ENCODE measurements at regions not wholly inside any gene's neighbourhood (a gene's known extent, or its start where the extent isn't known, plus 50 kb on each side); places are given as distances from the start of the nearest gene placed in this dataset.

DNA sequence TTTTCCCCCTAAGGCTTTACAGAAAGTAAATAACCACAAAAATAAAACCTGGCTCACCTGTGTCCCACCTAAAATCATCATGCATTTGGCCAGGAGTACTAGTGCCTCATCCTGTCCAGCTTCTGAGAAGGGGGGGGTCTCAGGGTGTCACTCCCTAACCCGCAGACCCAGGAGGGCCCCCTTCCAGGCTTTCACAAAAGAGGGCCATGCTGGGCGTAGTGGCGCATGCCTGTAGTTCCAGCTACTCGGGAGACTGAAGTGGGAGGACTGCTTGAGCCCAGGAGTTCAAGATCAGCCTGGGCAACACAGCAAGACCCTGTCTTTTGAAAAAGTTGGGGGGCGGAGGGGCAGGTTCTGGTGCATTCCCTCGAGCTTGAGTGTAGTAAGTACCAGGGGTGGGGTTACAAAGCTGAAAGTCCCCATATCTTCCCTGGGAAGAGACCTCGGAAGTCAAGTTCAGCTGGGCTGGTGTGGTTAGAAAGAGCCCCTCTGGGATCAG lies 259.3 kb downstream of the PARN start:
- Histone ChIP-seq H3K27ac (ENCODE audit: low read length) (no peak overlapping the region), H3K4me3 (ENCODE audit: low read length in 2 of 2) (no peak overlapping the region), H3K4me1 (ENCODE audit: control insufficient read depth, insufficient read depth, low read length) (no peaks in the 10 kb centered on the region), H3K9me3 (ENCODE audit: control insufficient read depth in 2 of 2, low read length in 2 of 2) (no peaks in the 10 kb centered on the region), H3K9ac (ENCODE audit: low read length in 2 of 2) (no peak overlapping the region), H3K36me3 (ENCODE audit: control insufficient read depth in 2 of 2, insufficient read depth in 2 of 2, low read length in 2 of 2) (no peaks in the 10 kb centered on the region), H3K27me3 (ENCODE audit: control insufficient read depth in 1 of 2, insufficient read depth in 2 of 2, low read length in 2 of 2) (no peaks in the 10 kb centered on the region)

DNA sequence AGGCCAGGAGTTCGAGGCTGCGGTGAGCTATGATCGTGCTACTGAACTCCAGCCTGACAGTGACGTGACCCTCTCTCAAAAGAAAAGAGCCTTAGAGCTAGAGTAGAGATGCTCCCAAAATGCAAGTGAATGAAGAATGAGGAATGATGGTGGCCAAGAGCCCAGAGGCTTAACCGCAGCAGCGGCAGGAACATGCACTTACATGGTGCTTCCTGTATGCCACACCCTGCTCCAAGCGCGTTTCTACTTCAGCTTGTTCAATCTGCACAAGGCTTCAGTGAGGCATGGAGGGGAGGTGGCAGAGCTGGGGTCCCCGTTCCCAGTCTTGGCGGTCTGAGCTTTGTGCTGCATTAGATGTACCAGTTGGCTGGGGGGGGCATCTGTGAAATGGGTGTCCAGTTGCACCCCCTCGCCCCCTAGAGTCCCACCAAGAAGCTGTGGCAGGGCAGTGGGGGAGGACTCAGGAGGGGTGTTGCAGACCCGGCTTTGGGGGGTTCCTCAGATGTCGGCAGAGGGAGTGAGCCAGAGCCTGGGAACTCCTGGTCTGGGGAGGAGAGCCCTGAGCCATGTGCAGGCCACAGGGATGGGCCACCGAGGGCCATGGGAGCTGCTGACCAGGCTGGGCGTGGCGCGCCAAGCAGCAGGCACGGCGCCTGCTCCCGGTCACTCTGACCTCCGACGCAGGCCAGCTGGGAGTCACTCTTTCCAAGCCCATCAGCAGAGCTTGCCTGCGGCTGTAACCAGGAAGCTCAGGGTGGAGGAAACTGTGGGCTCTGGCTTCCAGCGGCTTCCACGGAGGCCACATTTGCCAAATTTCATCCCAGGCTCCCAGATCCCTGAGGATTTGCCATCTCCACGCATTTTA lies 260.1 kb downstream of the PARN start:
- Histone ChIP-seq H3K36me3 (ENCODE audit: control insufficient read depth in 2 of 2, insufficient read depth in 2 of 2, low read length in 2 of 2) (no peaks in the 10 kb centered on the region), H3K9ac (ENCODE audit: low read length in 2 of 2) (no peak overlapping the region), H3K4me3 (ENCODE audit: low read length in 2 of 2) (no peak overlapping the region), H3K9me3 (ENCODE audit: control insufficient read depth in 2 of 2, low read length in 2 of 2) (no peaks in the 10 kb centered on the region), H3K27me3 (ENCODE audit: control insufficient read depth in 1 of 2, insufficient read depth in 2 of 2, low read length in 2 of 2) (no peaks in the 10 kb centered on the region), H3K4me1 (ENCODE audit: control insufficient read depth, insufficient read depth, low read length) (no peaks in the 10 kb centered on the region), H3K27ac (ENCODE audit: low read length) (no peak overlapping the region)

DNA sequence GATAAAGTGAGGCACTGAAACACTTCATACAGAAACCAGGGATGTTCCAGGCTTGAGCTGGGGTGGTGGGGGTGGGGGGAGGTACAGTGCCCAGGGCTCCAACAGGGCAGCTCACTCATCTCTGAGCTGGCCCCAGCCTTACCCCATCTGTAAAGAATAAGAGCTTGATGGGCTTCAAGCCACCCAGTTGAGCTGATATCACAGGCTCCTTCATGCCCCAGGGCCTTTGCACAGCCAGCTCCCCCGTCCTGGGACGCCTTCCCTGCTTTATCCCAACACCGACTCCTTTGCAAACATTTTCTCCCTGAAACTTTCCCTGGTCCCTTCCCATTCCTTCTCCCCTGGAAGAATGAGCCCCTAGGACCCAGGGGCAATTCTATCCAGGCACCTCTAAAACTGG lies 261.7 kb downstream of the PARN start:
- Histone ChIP-seq H3K27ac (ENCODE audit: low read length) (no peak overlapping the region), H3K4me3 (ENCODE audit: low read length in 2 of 2) (no peak overlapping the region), H3K27me3 (ENCODE audit: control insufficient read depth in 1 of 2, insufficient read depth in 2 of 2, low read length in 2 of 2) (no peaks in the 10 kb centered on the region), H3K36me3 (ENCODE audit: control insufficient read depth in 2 of 2, insufficient read depth in 2 of 2, low read length in 2 of 2) (no peaks in the 10 kb centered on the region), H3K4me1 (ENCODE audit: control insufficient read depth, insufficient read depth, low read length) (peaks cover under 1% of the 10 kb centered on the region), H3K9me3 (ENCODE audit: control insufficient read depth in 2 of 2, low read length in 2 of 2) (no peaks in the 10 kb centered on the region), H3K9ac (ENCODE audit: low read length in 2 of 2) (no peak overlapping the region)

DNA sequence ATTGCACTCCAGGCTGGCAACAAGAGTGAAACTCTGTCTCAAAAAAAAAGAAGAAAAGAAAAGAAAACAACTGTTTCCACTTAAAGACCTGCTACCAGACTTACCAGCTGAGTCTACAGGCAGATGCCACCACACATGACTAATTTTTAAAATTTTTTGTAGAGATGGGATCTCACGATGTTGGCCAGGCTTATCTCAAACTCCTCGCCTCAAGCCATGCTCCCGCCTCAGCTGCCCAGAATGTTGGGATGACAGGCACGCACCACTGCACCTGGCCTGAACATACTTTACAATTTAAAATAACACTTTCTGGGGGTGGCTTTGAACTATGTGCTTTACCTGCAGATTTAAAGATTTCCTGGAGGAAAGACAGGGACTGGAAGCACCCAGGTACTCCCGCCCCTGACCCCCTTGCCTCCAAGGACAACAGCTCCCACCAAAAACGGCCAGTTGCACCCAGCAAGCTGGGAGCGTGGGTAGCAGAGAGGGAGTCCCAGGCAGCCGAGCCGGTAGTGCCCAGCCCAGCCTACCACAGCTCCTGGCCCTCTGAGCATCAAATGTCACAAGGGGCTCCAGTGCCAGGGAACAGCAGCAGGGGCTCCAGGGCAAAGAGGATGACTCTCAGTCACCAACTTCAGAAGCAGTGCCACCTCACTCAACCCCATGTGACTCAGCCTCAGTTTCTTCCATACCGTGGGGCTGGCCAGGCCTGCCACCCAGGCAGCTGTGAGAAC lies 262.9 kb downstream of the PARN start:
- Histone ChIP-seq H3K9ac (ENCODE audit: low read length in 2 of 2) (no peak overlapping the region), H3K27me3 (ENCODE audit: control insufficient read depth in 1 of 2, insufficient read depth in 2 of 2, low read length in 2 of 2) (no peaks in the 10 kb centered on the region), H3K36me3 (ENCODE audit: control insufficient read depth in 2 of 2, insufficient read depth in 2 of 2, low read length in 2 of 2) (no peaks in the 10 kb centered on the region), H3K9me3 (ENCODE audit: control insufficient read depth in 2 of 2, low read length in 2 of 2) (no peaks in the 10 kb centered on the region), H3K4me1 (ENCODE audit: control insufficient read depth, insufficient read depth, low read length) (peaks cover 5% of the 10 kb centered on the region), H3K4me3 (ENCODE audit: low read length in 2 of 2) (no peak overlapping the region), H3K27ac (ENCODE audit: low read length) (no peak overlapping the region)

DNA sequence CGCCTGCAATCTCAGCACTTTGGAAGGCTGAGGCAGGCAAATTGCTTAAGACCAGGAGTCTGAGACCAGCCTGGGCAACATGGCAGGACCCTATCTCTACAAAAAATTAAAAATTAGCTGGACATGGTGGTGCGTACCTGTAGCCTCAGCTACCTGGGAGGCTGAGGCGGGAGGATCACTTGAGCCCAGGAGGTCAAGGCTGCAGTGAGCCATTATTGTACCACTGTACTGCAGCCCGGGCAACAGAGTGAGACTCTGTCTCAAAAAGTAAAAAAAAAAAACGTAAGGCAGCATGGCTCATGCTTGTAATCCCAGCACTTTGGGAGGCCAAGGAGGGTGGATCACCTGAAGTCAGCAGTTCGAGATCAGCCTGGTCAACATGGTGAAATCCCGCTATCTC lies 263.6 kb downstream of the PARN start:
- Histone ChIP-seq H3K9me3 (ENCODE audit: control insufficient read depth in 2 of 2, low read length in 2 of 2) (no peaks in the 10 kb centered on the region), H3K36me3 (ENCODE audit: control insufficient read depth in 2 of 2, insufficient read depth in 2 of 2, low read length in 2 of 2) (no peaks in the 10 kb centered on the region), H3K9ac (ENCODE audit: low read length in 2 of 2) (no peak overlapping the region), H3K27me3 (ENCODE audit: control insufficient read depth in 1 of 2, insufficient read depth in 2 of 2, low read length in 2 of 2) (no peaks in the 10 kb centered on the region), H3K4me3 (ENCODE audit: low read length in 2 of 2) (no peak overlapping the region), H3K4me1 (ENCODE audit: control insufficient read depth, insufficient read depth, low read length) (peaks cover 5% of the 10 kb centered on the region), H3K27ac (ENCODE audit: low read length) (no peak overlapping the region)

DNA sequence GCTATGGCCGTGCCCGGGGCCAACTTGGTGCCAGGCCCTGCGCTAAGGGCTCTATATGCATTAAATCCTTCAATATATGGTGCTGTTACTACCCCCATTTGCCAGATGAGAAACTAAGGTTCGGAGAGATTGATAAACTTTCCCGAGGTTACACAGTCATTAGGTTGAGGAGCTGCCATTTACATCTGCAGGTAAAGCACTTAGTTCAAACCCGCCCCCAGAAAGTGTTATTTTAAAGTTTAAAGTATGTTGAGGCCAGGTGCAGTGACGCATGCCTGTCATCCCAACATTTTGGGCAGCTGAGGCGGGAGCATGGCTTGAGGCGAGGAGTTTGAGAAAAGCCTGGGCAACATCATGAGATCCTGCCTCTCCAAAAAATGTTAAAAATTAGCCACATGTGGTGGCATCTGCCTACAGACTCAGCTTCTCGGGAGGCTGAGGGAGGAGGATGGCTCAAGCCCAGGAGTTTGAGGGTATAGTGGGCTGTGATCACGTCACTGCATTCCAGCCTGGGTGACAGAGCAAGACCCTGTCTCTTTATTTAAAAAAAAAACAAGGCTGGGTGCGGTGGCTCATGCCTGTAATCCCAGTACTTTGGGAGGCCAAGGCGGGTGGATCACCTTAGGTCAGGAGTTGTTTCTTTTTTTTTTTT lies 264.7 kb downstream of the PARN start:
- H3K9ac ChIP-seq (ENCODE audit: low read length in 2 of 2) = no peak overlapping the region
- no peaks in the 10 kb centered on the region for H3K9me3 ChIP-seq (ENCODE audit: control insufficient read depth in 2 of 2, low read length in 2 of 2)
- no peak overlapping the region for H3K4me3 ChIP-seq (ENCODE audit: low read length in 2 of 2)
- no peak overlapping the region for H3K27ac ChIP-seq (ENCODE audit: low read length)
- no peaks in the 10 kb centered on the region for H3K36me3 ChIP-seq (ENCODE audit: control insufficient read depth in 2 of 2, insufficient read depth in 2 of 2, low read length in 2 of 2)
- peaks cover 5% of the 10 kb centered on the region for H3K4me1 ChIP-seq (ENCODE audit: control insufficient read depth, insufficient read depth, low read length)
- no peaks in the 10 kb centered on the region for H3K27me3 ChIP-seq (ENCODE audit: control insufficient read depth in 1 of 2, insufficient read depth in 2 of 2, low read length in 2 of 2)

DNA sequence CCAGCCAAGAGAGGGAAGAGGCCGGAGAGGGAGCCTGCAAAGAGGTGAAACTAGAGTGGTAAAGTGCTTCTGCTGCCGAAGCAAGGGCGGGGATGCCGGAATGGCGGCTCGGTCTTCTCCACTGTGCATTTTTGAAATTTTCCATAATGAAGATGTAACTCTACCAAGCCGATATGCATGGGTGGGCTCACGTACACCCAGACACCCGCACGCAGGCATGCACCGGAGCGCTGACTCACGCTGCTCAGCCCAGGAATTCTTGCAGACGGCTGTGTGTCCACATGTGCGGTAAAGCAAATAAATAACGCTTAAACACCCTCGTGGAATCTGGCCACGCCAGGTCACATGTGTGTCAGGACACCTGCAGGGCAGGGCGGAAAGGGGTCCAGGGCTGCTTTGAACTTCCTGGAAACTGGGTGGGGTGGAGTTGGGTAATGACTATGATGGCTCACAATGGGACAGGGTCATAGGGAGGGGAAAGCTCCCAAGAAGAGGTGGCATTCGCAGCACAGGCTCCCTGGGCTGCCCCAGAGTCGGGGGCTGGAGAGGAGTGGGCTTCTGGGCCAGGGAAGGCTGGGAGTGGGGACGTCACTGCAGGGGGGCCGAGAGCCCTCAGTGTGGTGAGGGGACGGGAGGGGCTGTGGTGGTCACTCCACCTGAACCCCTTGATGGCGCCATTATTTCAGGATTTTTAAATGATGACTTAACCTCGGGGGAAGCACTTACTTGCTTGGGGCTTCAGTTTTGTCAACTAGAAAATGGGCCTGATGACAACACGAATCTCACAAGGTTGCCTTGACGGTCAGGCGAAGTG lies 265.5 kb downstream of the PARN start:
- Histone ChIP-seq H3K9ac (ENCODE audit: low read length in 2 of 2) (no peak overlapping the region), H3K9me3 (ENCODE audit: control insufficient read depth in 2 of 2, low read length in 2 of 2) (no peaks in the 10 kb centered on the region), H3K27me3 (ENCODE audit: control insufficient read depth in 1 of 2, insufficient read depth in 2 of 2, low read length in 2 of 2) (no peaks in the 10 kb centered on the region), H3K4me1 (ENCODE audit: control insufficient read depth, insufficient read depth, low read length) (peaks cover 5% of the 10 kb centered on the region), H3K27ac (ENCODE audit: low read length) (no peak overlapping the region), H3K36me3 (ENCODE audit: control insufficient read depth in 2 of 2, insufficient read depth in 2 of 2, low read length in 2 of 2) (no peaks in the 10 kb centered on the region), H3K4me3 (ENCODE audit: low read length in 2 of 2) (no peak overlapping the region)

DNA sequence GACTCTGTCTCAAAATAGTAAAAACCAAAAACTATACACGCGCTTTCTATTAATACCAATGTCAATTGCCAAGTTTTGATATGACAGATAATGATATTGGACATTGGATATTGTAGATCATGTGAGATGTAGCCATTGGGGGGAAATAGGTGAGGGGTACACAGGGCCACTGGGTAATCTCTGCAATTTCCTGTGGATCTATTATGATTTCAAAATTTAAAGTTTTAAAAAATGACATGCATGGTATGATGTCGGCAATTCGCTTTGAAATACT lies 266.0 kb downstream of the PARN start:
- H3K9ac ChIP-seq (ENCODE audit: low read length in 2 of 2) = no peak overlapping the region
- H3K27ac ChIP-seq (ENCODE audit: low read length) = no peak overlapping the region
- no peaks in the 10 kb centered on the region for H3K9me3 ChIP-seq (ENCODE audit: control insufficient read depth in 2 of 2, low read length in 2 of 2)
- no peak overlapping the region for H3K4me3 ChIP-seq (ENCODE audit: low read length in 2 of 2)
- no peaks in the 10 kb centered on the region for H3K36me3 ChIP-seq (ENCODE audit: control insufficient read depth in 2 of 2, insufficient read depth in 2 of 2, low read length in 2 of 2)
- no peaks in the 10 kb centered on the region for H3K27me3 ChIP-seq (ENCODE audit: control insufficient read depth in 1 of 2, insufficient read depth in 2 of 2, low read length in 2 of 2)
- peaks cover 5% of the 10 kb centered on the region for H3K4me1 ChIP-seq (ENCODE audit: control insufficient read depth, insufficient read depth, low read length)

DNA sequence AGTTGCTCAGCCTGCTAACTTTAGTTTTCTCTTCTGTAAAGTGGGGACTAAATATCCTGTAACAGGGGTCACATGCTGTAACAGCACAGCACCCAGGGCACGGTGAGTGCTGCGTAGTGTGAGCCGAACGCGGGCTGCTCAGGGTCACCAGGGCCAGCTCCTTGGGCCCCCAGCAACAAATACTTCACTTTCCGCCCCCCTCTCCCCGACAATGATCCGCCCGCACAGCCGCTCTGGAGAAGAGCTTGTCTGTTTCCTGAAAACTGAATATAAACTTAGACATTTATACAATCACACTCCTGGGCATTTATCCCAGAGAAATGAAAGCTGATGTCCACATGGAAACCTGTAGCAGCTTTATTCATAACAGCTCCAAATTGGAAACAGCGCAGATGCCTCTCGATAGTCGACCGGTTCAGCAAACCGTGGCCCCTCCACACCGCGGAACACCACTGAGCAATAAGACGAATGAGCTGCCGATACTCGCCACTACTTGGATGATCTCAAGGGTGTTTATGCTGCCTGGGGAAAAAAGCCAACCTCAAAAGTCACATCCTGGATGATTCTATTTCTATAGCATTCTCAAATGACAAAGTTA lies 267.2 kb downstream of the PARN start:
- Histone ChIP-seq H3K9ac (ENCODE audit: low read length in 2 of 2) (peak overlapping the region in 1 of 2 donors; percentile 36), H3K4me1 (ENCODE audit: control insufficient read depth, insufficient read depth, low read length) (peaks cover 5% of the 10 kb centered on the region), H3K27ac (ENCODE audit: low read length) (no peak overlapping the region), H3K4me3 (ENCODE audit: low read length in 2 of 2) (peak overlapping the region; percentile 55 to 69), H3K27me3 (ENCODE audit: control insufficient read depth in 1 of 2, insufficient read depth in 2 of 2, low read length in 2 of 2) (no peaks in the 10 kb centered on the region), H3K36me3 (ENCODE audit: control insufficient read depth in 2 of 2, insufficient read depth in 2 of 2, low read length in 2 of 2) (no peaks in the 10 kb centered on the region), H3K9me3 (ENCODE audit: control insufficient read depth in 2 of 2, low read length in 2 of 2) (no peaks in the 10 kb centered on the region)

All from stomach smooth muscle (tissue), 2 donors.